CD4-positive, alpha-beta T cell treated with Interferon alpha-2 for 1 hour (primary cell): ENCODE measurements at regions not wholly inside any gene's neighbourhood (a gene's known extent, or its start where the extent isn't known, plus 50 kb on each side); places are given as distances from the start of the nearest gene placed in this dataset.

ENCODE experiments used
- DNase-seq, 2 donors: peaks; one replicate each; pipeline ENCODE4 v3.0.0-alpha.2; 2020 to 2022

DNA sequence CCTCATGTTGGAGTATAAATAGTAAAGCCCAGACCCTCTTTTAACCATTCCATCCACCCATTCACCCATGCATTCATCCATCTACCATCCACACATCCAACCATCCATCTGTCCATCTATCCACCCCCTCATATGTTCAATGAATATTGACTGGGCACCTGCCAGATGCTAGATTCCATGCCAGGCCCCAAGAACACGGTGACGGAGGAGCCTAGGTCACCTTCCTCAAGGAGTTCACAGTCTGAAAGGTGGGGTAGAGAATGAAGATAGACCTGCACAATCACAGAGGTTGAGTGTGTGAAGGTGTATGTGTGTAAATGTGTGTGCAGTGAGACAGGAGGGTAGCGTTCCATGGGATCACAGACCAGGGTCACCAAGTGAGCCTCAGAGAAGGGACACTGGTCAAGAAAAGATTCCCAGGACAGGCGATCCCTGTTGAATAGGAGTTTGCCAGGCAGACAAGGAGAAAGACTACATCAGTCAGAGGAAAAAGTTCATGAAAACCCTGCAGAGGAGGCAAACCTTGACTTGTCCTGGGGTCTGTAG, 287.2 kb downstream of the CYP26B1 start:
- DNase-seq, result no peak

DNA sequence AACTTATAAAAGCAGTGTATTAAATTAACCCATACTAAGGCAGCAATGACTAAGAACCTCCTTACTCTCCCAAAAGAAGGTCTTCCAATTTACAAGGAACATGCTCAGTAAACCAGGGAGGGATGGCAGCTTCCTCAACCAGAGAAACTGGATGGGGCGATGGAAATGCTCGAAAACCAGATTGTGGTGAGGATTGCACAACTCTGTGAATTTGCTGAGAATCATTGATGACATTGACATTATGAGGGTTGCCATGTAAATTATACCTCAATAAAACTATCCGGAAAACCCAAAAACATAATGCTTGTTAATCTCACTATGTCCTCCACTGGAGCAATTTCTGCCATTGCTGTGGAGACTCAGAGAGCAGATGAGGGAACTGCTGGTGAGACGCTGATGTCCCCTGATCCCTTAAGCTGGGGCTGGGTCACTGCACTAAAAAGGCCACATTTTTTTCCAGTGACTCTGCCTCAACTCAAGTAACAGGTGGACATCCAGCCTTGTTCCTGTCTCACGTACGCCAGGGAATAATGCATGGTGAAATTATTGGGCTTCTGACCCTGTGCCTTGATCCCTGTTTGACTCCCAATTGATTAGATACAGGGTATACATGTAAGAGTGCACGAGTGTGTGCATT, 288.3 kb downstream of the CYP26B1 start:
- no peak for DNase-seq

DNA sequence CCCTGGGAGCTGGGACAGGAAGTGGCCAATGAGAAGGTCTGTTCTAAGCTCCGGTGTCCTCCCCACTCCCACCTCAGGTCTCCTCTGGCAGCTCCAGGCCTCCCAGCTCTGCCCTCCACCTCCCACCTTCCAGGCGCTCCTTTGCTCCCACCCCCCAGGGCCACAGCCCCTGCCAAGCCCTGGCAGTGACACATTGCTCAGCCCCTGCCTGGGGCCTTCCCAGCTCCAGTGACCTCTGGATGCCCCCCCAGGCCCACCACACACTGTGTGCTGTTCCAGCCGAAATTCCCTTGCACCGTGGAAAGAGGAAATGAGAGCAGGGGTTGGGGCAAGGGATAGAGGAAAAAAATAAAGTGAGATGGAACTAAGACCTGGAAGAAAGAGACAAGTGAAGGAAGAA, 289.6 kb downstream of the CYP26B1 start:
- no peak for DNase-seq

DNA sequence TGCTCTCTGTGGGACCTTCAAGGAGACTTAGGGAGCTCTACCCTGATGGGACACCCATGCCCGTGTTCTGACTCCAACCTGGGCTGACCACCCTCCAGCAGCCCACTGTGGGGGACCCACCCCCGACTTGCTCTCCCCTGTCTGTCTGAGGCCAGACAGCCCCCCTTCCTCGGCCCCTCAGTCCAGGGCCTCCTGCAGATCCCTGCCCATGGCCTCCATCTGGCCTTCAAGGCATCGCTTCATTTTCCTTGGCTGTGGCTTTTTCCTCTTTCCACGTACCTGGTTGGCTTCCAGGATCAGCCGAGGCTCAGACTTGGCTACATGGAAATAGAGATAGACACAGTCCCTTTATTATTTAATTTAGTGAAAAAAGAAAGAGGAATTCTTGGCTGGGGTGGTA, 290.0 kb downstream of the CYP26B1 start:
- DNase-seq, result no peak

GRCh38 chr2:71856773-71857525, 290.7 kb downstream of the CYP26B1 start:
- no peak for DNase-seq

- DNase-seq, result no peak
Measured at GRCh38 chr2:71853858-71854257, 293.8 kb downstream of the CYP26B1 start.

DNA sequence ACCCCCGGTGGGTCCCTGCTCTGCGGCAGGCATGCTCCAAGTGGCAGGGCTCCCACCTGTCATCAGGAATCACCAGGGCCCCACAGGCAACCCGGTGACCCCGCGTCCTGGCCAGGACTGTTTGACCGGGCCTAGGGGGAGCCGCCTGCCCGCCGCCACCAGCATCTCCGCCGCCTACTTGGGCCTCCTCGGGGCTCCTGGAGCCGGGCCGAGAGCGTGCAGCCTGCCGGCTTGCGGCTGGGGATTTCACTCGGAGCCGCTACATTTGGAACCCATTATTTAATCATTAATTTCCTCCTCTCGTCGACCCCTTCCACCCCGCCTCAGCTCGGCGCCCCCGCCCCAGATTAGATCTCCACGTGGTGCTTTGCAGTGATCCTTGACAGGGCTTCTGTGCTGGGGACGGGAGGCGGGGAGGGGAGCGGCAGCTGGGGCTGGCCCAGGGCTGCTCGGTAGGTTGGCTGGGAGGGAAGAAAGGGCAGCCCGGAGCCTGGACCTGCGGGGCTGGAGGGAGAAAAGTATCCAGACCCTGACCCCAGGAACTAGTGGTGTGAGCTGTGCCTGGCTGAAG, 295.4 kb downstream of the CYP26B1 start:
- no peak for DNase-seq

DNA sequence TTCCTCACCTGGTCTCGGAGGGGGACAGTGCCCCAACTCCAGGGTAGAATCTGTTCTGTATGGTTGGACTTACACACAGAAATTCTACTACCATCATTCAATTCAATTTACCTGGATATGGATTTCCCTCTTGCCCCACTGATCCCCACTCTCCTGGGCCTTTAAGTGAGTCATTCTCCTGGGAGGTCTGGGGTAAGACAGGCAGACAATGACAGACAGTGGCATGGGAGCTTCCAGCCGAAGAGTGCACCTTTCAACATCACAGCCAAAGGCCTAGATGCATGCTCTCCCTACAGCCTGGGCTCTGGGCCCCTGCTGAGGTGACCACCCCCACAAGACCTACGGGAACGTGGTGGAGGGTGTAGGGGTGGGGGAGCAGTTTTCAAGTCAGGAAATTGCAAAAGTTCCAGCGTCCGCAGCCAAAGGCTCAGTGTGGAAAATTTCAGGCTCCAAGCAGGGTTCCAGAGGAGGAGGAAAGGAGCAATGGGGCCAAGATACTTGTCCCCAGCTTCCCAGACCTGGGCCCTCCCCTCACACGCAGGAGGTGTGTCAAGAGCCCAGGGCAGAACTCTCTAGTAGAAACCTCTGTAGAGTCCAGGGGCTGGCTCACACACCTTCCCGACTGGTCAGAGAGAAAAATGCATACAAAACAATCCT, 296.4 kb downstream of the CYP26B1 start:
- no peak for DNase-seq

GRCh38 chr2:71850306-71850801, 297.3 kb downstream of the CYP26B1 start:
- no peak for DNase-seq

- DNase-seq, result no peak
Measured at GRCh38 chr2:71849607-71850305, 297.9 kb downstream of the CYP26B1 start.

DNA sequence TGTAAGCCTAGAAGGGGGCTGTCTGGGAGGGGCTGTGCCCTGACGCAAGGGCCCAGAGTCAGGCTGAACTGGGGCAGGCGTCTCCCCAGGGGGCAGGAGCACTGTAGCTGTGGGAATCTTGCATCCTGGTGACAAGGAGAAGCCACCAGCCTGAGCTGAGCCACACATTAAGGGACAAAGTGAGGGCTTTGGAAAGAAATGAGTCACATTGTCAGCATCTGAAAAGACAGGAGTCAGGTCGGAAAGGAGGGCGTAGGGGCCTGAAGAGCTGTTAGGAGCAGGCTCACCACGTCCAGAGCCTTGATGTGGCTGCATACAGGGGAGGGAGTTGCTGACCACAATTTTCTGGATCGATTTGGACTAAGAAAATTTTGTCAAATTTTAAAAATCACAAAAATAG, 298.6 kb downstream of the CYP26B1 start:
- no peak for DNase-seq

GRCh38 chr2:71846669-71847291, 300.9 kb downstream of the CYP26B1 start:
- no peak for DNase-seq

GRCh38 chr2:71846072-71846471, 301.6 kb downstream of the CYP26B1 start:
- DNase-seq, result no peak

GRCh38 chr2:71844967-71845366, 302.7 kb downstream of the CYP26B1 start:
- DNase-seq, result no peak

- no peak for DNase-seq
Measured at GRCh38 chr2:71843391-71843850, 304.2 kb downstream of the CYP26B1 start.

GRCh38 chr2:71842744-71843143, 304.9 kb downstream of the CYP26B1 start:
- DNase-seq, result no peak

DNA sequence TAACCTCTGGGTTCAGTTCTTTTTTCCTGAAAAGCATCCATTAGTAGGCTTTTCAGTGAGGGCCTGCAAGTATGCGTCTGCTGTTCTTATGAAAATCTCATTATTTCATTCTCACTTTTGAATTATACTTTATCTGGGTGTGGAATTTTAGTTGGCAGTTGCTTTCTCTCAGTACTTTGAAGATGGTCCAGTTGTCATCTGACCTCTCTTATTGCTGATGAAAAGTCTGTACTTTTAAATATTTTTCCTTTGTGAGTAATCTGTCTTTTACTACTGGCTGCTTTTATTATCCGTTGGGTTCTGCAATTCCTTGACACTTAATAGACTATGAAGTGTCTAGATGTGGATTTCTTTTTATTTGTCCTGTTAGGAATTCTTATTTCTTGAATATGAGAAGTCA, 307.8 kb downstream of the CYP26B1 start:
- no peak for DNase-seq

DNA sequence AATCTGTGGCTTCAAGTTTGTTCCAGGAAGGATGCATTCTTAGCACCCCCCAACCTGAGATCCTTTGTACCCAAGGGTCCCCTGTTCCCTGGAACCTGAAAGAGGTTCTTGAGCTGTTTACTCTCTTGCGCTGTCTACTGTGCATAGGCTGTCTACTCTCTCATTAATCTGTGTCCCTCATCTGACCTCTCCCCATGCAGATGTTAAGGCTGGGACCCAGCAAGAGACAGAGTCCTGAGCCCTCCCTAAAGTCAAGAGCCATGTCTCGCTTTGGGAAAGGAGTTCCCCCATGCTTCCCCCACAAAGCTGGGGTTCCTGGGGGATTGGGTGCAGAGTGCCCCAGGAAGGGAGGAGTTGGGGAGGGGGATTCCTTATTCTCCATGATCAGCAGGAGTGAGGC, 312.9 kb downstream of the CYP26B1 start:
- no peak for DNase-seq

DNA sequence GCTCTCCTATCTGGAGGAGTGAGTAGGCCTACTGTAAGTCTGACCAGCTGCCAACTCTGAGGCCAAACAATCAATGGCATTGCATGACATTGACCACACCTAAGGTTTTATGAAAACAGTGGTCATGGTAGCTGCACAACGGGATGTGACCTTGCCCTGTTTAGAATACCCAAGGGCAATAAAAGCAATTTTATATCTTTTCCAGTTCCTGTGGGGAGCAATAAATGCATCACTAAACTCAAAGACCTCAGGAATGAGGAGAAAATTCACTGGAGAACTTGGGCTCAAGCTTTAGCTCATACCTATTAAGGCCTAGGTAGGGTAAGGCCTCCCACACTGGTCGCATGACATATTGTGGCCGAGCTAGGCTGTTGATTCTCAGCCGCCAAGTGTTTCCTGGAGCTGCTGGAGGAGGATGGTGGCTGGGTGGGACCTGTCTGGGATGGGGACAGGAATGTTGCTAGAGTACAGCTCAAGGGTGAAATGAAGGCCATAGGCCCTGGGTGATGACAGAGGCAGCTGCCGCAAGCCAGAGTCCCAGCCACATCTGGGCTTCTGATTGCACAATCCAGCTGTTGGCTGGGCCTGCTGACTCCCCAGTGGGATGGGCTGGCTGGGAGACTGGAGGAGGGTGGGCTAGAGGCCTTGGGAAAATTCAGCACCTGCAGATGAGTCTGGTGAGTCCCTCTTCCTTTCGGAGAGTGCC, 313.7 kb downstream of the CYP26B1 start:
- DNase-seq, result no peak

DNA sequence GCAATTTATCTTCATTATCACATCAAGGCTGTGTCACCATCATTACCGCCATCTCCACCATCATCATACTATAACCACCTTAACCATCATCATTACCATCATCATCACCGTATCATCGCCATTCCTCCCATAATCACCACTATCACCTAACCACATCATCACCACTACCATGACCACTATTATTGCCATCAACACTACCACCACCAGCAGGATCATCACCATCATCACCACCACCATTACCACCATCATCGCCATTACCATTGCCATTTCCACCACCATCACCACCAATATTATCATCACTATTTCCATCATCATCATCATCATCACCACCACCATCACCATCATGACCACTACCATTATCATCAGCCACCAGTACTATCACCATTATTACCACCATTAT, 314.4 kb downstream of the CYP26B1 start:
- no peak for DNase-seq

GRCh38 chr2:71832844-71833243, 314.8 kb downstream of the CYP26B1 start:
- DNase-seq, result no peak
